Thoracic aorta (tissue), 2 donors: ENCODE measurements at regions not wholly inside any gene's neighbourhood (a gene's known extent, or its start where the extent isn't known, plus 50 kb on each side); places are given as distances from the start of the nearest gene placed in this dataset.

Experiments
- ATAC-seq: fragments of 150-250 bp; one replicate; pipeline ENCODE4 v1.8.0; 2017; ENCODE audit warnings: low read depth; ENCODE audit not compliant: insufficient number of reproducible peaks, low FRiP score
- DNase-seq: peaks from one replicate; pipeline ENCODE4 v3.0.0-alpha.2; 2020; ENCODE audit warnings: low spot score
- H3K27ac ChIP-seq, 2 donors: fragments of 200-600 bp; sonication (generic); 1 replicate in 1 of 2; 2 replicates in 1 of 2; pipeline ENCODE4 v1.5.1; 2016; ENCODE audit warnings: mild to moderate bottlenecking in 2 of 2, moderate library complexity in 2 of 2
- H3K27me3 ChIP-seq: fragments of 200-600 bp; sonication (generic); replicated peaks from 2 replicates; pipeline ENCODE4 v1.6.0; 2016; ENCODE audit warnings: mild to moderate bottlenecking; ENCODE audit not compliant: insufficient read depth
- H3K36me3 ChIP-seq: fragments of 200-600 bp; sonication (generic); one replicate; pipeline ENCODE4 v1.5.1; 2016
- H3K4me1 ChIP-seq, 2 donors: fragments of 200-600 bp; sonication (generic); 1 replicate in 1 of 2; 2 replicates in 1 of 2; pipeline versions ENCODE4 v1.5.1 to v1.6.0; 2016; ENCODE audit warnings: low read depth in 2 of 2, mild to moderate bottlenecking in 1 of 2; ENCODE audit not compliant: control insufficient read depth in 1 of 2
- H3K4me3 ChIP-seq: fragments of 200-600 bp; sonication (generic); 2 replicates; pipeline ENCODE4 v1.5.1; 2016; ENCODE audit warnings: mild to moderate bottlenecking
- H3K9me3 ChIP-seq: fragments of 200-600 bp; sonication (generic); 2 replicates; pipeline ENCODE4 v1.5.1; 2016
- CTCF ChIP-seq: fragments of 200-600 bp; sonication (generic); IDR thresholded peaks from one replicate; pipeline ENCODE4 v1.5.1; 2019; ENCODE audit warnings: antibody characterized with exemption

- Histone ChIP-seq H3K4me1 (no peaks in the 10 kb centered on the region), H3K9me3 (no peaks in the 10 kb centered on the region), H3K27ac (no peak overlapping the region), H3K4me3 (no peak overlapping the region), H3K36me3 (no peaks in the 10 kb centered on the region), H3K27me3 (no peaks in the 10 kb centered on the region)
- DNase-seq, result no peak
- ATAC-seq, result no peak
- no peak for TF ChIP-seq CTCF
Measured at GRCh38 chr16:8194794-8195193, 395.5 kb downstream of the TMEM114 start.

- no peak overlapping the region for H3K4me3 ChIP-seq
- H3K36me3 ChIP-seq, result no peaks in the 10 kb centered on the region
- H3K27me3 ChIP-seq, result no peaks in the 10 kb centered on the region
- H3K9me3 ChIP-seq, result no peaks in the 10 kb centered on the region
- no peak for TF ChIP-seq CTCF
- no peak for DNase-seq
- no peak for ATAC-seq
- H3K4me1 ChIP-seq, result no peaks in the 10 kb centered on the region
- no peak overlapping the region for H3K27ac ChIP-seq
Measured at GRCh38 chr16:8188841-8189240, 401.5 kb downstream of the TMEM114 start.

- no peak overlapping the region for H3K4me3 ChIP-seq
Measured at GRCh38 chr16:8187782-8188372, 402.4 kb downstream of the TMEM114 start.

GRCh38 chr16:8184854-8185253 lies 405.5 kb downstream of the TMEM114 start:
- ATAC-seq, result no peak
- H3K27ac ChIP-seq, result no peak overlapping the region
- TF ChIP-seq CTCF, result no peak

More at GRCh38 chr16:8187782-8188372, 402.4 kb downstream of the TMEM114 start:
- no peaks in the 10 kb centered on the region for H3K27me3 ChIP-seq
- DNase-seq, result no peak
- TF ChIP-seq CTCF, result no peak
- no peaks in the 10 kb centered on the region for H3K4me1 ChIP-seq
- H3K9me3 ChIP-seq, result no peaks in the 10 kb centered on the region
- H3K27ac ChIP-seq, result no peak overlapping the region
- no peaks in the 10 kb centered on the region for H3K36me3 ChIP-seq
- no peak for ATAC-seq

GRCh38 chr16:8183176-8184099 lies 406.9 kb downstream of the TMEM114 start:
- TF ChIP-seq CTCF, result no peak
- H3K4me1 ChIP-seq, result no peaks in the 10 kb centered on the region
- H3K36me3 ChIP-seq, result no peaks in the 10 kb centered on the region
- H3K27ac ChIP-seq, result no peak overlapping the region
- ATAC-seq, result no peak
- H3K4me3 ChIP-seq, result no peak overlapping the region
- no peaks in the 10 kb centered on the region for H3K27me3 ChIP-seq
- no peaks in the 10 kb centered on the region for H3K9me3 ChIP-seq
- no peak for DNase-seq

More at GRCh38 chr16:8184854-8185253, 405.5 kb downstream of the TMEM114 start:
- Histone ChIP-seq H3K27me3 (no peaks in the 10 kb centered on the region), H3K36me3 (no peaks in the 10 kb centered on the region), H3K4me1 (no peaks in the 10 kb centered on the region), H3K4me3 (no peak overlapping the region), H3K9me3 (no peaks in the 10 kb centered on the region)
- no peak for DNase-seq
